ENCODE measurements at regions not wholly inside any gene's neighbourhood (a gene's known extent, or its start where the extent isn't known, plus 50 kb on each side); places are given as distances from the start of the nearest gene placed in this dataset.

- BruUV-seq (replicated peaks) = no TSS peak
- Histone ChIP-seq H3K27me3 (ENCODE audit: control insufficient read depth, insufficient read depth, low read length) (no peaks in the 10 kb centered on the region), H3K36me3 (ENCODE audit: control insufficient read depth, insufficient read depth, low read length) (no peaks in the 10 kb centered on the region), H3K4me1 (ENCODE audit: control insufficient read depth, insufficient read depth, low read length) (no peaks in the 10 kb centered on the region), H3K9me3 (ENCODE audit: control insufficient read depth, insufficient read depth, low read depth, low read length) (no peaks in the 10 kb centered on the region; the same call in 1 of the 2 replicates), H3K27ac (ENCODE audit: low read length) (no peak overlapping the region), H3K4me3 (ENCODE audit: low read depth in 2 of 2, low read length in 2 of 2) (no peak overlapping the region)
- TF ChIP-seq POLR2AphosphoS5 (IDR thresholded peaks at IDR 0.05; ENCODE audit: low read depth, low read length) = no peak
- TF ChIP-seq TCF7L2 (IDR thresholded peaks at IDR 0.05; ENCODE audit: low read depth, low read length) = no peak
- no peak for TF ChIP-seq SIN3A (IDR thresholded peaks at IDR 0.05; ENCODE audit: borderline replicate concordance, insufficient read depth, low read depth, low read length)
- no peak for TF ChIP-seq CTCF (IDR thresholded peaks at IDR 0.05)
- TF ChIP-seq REST (IDR thresholded peaks at IDR 0.05; ENCODE audit: insufficient read depth in 1 of 2, low read depth in 2 of 2, low read length in 1 of 2) = no peak
- no peak for ATAC-seq
- POLR2A ChIA-PET = no interaction called here
- CTCF ChIA-PET = no interaction called here
- intact Hi-C loops (cut with micrococcal nuclease; ENCODE audit: unreplicated experiment) (no loop called here), in situ Hi-C loops (cut with HindIII; ENCODE audit: low pct_unique_long_range_greater_than_20kb, low sequenced_read_pairs) (no loop called here)
- DNase-seq (ENCODE audit: low read depth, low spot score) = no peak
Measured at GRCh38 chr5:101662263-101662662, 633.8 kb downstream of the SLCO4C1 start.

GRCh38 chr5:101658433-101658832 lies 637.7 kb downstream of the SLCO4C1 start:
- H3K27ac ChIP-seq (ENCODE audit: low read length) = no peak overlapping the region
- DNase-seq (ENCODE audit: low read depth, low spot score) (no peak), ATAC-seq (no peak)
- H3K9me3 ChIP-seq (ENCODE audit: control insufficient read depth, insufficient read depth, low read depth, low read length) = no peaks in the 10 kb centered on the region
- no peaks in the 10 kb centered on the region for H3K4me1 ChIP-seq (ENCODE audit: control insufficient read depth, insufficient read depth, low read length)
- ChIA-PET CTCF (no interaction called here), POLR2A (no interaction called here)
- BruUV-seq (replicated peaks) = no TSS peak
- intact Hi-C loops (cut with micrococcal nuclease; ENCODE audit: unreplicated experiment) = no loop called here
- in situ Hi-C loops (cut with HindIII; ENCODE audit: low pct_unique_long_range_greater_than_20kb, low sequenced_read_pairs) = no loop called here
- no peak overlapping the region for H3K4me3 ChIP-seq (ENCODE audit: low read depth in 2 of 2, low read length in 2 of 2)
- no peaks in the 10 kb centered on the region for H3K27me3 ChIP-seq (ENCODE audit: control insufficient read depth, insufficient read depth, low read length)
- no peak for TF ChIP-seq REST (IDR thresholded peaks at IDR 0.05; ENCODE audit: insufficient read depth in 1 of 2, low read depth in 2 of 2, low read length in 1 of 2)
- TF ChIP-seq POLR2AphosphoS5 (IDR thresholded peaks at IDR 0.05; ENCODE audit: low read depth, low read length) = no peak
- no peak for TF ChIP-seq SIN3A (IDR thresholded peaks at IDR 0.05; ENCODE audit: borderline replicate concordance, insufficient read depth, low read depth, low read length)
- no peak for TF ChIP-seq TCF7L2 (IDR thresholded peaks at IDR 0.05; ENCODE audit: low read depth, low read length)
- TF ChIP-seq CTCF (IDR thresholded peaks at IDR 0.05) = no peak
- no peaks in the 10 kb centered on the region for H3K36me3 ChIP-seq (ENCODE audit: control insufficient read depth, insufficient read depth, low read length)
